ENCODE measurements at regions not wholly inside any gene's neighbourhood (a gene's known extent, or its start where the extent isn't known, plus 50 kb on each side); places are given as distances from the start of the nearest gene placed in this dataset.
A peak's percentile ranks its signal among the peaks of the same experiment; 100 is the strongest.

GRCh38 chr12:13504736-13505135 is 308.2 kb downstream of the EMP1 start:
- H3K4me1 ChIP-seq (ENCODE audit: insufficient read depth, low read length) = peaks cover 34% of the 10 kb centered on the region
- H3K27me3 ChIP-seq (ENCODE audit: insufficient read depth, low read length) = peaks cover 1% of the 10 kb centered on the region
- H2AFZ ChIP-seq (ENCODE audit: low read depth, low read length) = peak overlapping the region; percentile 38
- no peaks in the 10 kb centered on the region for H3K9me3 ChIP-seq (ENCODE audit: low read length)
- H3K36me3 ChIP-seq (ENCODE audit: insufficient read depth, low read length) = no peaks in the 10 kb centered on the region
- H3K4me3 ChIP-seq (ENCODE audit: low read length) = no peak overlapping the region

GRCh38 chr12:13504074-13504473 is 307.5 kb downstream of the EMP1 start:
- Histone ChIP-seq H3K4me3 (ENCODE audit: low read length) (no peak overlapping the region), H3K36me3 (ENCODE audit: insufficient read depth, low read length) (no peaks in the 10 kb centered on the region), H3K27me3 (ENCODE audit: insufficient read depth, low read length) (peaks cover 3% of the 10 kb centered on the region), H3K4me1 (ENCODE audit: insufficient read depth, low read length) (peaks cover 34% of the 10 kb centered on the region), H3K9me3 (ENCODE audit: low read length) (no peaks in the 10 kb centered on the region), H2AFZ (ENCODE audit: low read depth, low read length) (peak overlapping the region; percentile 38)

DNA sequence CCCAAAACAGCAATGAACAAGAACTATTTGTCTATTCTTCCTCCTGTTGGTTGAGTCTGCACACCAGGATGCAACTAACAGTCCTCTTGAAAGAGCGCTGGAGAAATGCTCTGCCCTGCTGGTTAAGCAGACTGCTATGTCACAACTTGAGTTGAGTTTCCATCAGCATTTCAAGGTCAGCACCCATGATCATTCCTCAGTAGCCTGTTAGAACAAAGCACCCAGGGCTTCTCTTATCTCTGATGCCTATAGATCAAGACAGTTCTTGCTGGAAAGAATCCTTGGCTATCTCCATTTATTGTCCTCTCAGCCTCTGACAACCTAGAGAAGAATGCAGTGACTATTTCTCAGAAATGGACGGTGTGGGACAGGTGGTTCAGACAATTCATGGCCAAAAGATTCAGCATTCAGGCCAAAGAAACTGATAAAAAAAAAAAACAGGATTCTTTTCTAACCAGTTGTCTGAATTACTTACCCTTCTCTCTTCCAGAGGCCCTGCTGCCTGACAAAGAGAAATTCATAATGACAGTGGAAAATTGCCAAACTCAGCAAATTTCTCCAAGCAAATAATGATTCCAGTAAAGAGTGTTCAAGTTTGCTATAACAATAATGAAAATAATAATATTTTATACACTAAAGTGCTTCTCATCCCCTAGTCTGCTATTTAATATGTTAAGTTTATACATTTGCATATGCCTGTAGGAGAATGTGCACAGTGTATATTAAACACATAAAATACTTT is 306.7 kb downstream of the EMP1 start:
- Histone ChIP-seq H3K27me3 (ENCODE audit: insufficient read depth, low read length) (peaks cover 3% of the 10 kb centered on the region), H3K9me3 (ENCODE audit: low read length) (no peaks in the 10 kb centered on the region), H3K36me3 (ENCODE audit: insufficient read depth, low read length) (no peaks in the 10 kb centered on the region), H3K4me1 (ENCODE audit: insufficient read depth, low read length) (peaks cover 34% of the 10 kb centered on the region), H2AFZ (ENCODE audit: low read depth, low read length) (no peak overlapping the region), H3K4me3 (ENCODE audit: low read length) (no peak overlapping the region)

- H3K4me1 ChIP-seq (ENCODE audit: insufficient read depth, low read length) = peaks cover 10% of the 10 kb centered on the region
- no peaks in the 10 kb centered on the region for H3K36me3 ChIP-seq (ENCODE audit: insufficient read depth, low read length)
Measured at GRCh38 chr12:13499008-13499407, 302.5 kb downstream of the EMP1 start.

DNA sequence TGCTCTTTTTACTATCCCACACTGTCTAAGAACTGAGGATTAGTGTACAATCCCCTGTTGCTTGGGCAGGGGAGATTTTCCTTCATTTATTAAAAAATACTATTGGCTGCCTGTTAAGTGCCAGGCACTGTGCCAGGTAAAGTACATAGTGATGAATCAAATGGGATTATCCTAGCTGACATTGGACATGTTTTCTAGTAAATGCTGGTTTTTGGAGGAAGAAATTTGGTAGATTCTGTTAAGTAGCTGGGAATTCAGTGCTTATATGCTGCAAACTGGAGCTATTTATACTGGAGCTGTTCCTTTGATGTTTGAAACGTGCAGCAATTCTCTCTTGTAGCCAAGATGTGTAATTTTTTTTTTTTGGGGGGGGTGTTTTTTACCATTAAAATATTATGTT is 299.6 kb downstream of the EMP1 start:
- Histone ChIP-seq H2AFZ (ENCODE audit: low read depth, low read length) (no peak overlapping the region), H3K4me1 (ENCODE audit: insufficient read depth, low read length) (no peaks in the 10 kb centered on the region), H3K27me3 (ENCODE audit: insufficient read depth, low read length) (peaks cover 5% of the 10 kb centered on the region), H3K4me3 (ENCODE audit: low read length) (no peak overlapping the region), H3K9me3 (ENCODE audit: low read length) (peaks cover 1% of the 10 kb centered on the region), H3K36me3 (ENCODE audit: insufficient read depth, low read length) (no peaks in the 10 kb centered on the region)

More at GRCh38 chr12:13499008-13499407, 302.5 kb downstream of the EMP1 start:
- H3K9me3 ChIP-seq (ENCODE audit: low read length) = no peaks in the 10 kb centered on the region
- H2AFZ ChIP-seq (ENCODE audit: low read depth, low read length) = no peak overlapping the region
- H3K27me3 ChIP-seq (ENCODE audit: insufficient read depth, low read length) = peaks cover 3% of the 10 kb centered on the region
- no peak overlapping the region for H3K4me3 ChIP-seq (ENCODE audit: low read length)

GRCh38 chr12:13489246-13489645 is 292.7 kb downstream of the EMP1 start:
- peaks cover 1% of the 10 kb centered on the region for H3K9me3 ChIP-seq (ENCODE audit: low read length)
- no peaks in the 10 kb centered on the region for H3K4me1 ChIP-seq (ENCODE audit: insufficient read depth, low read length)
- no peaks in the 10 kb centered on the region for H3K36me3 ChIP-seq (ENCODE audit: insufficient read depth, low read length)
- peaks cover 2% of the 10 kb centered on the region for H3K27me3 ChIP-seq (ENCODE audit: insufficient read depth, low read length)
- no peak overlapping the region for H3K4me3 ChIP-seq (ENCODE audit: low read length)
- H2AFZ ChIP-seq (ENCODE audit: low read depth, low read length) = no peak overlapping the region

DNA sequence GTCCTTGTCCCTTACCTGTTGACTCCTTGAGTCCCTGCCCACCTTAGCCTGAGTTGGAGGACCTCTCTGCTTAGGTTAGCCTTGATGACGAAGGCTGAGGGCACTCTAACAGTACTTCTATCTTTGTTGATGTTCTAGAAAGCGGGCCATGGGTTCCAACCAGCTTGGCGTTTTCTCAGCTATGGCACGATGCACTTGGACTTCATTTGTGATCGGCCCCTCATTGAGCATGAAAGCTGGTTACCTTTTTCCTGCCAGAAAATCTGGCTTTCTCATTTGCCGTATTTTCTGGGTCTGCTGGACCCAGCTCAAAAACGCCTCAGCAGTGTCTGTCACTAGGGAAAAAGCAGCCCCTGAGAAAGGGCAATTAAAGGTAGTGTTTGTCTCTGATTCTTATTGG is 290.8 kb downstream of the EMP1 start:
- Histone ChIP-seq H3K36me3 (ENCODE audit: insufficient read depth, low read length) (no peaks in the 10 kb centered on the region), H2AFZ (ENCODE audit: low read depth, low read length) (no peak overlapping the region), H3K9me3 (ENCODE audit: low read length) (peaks cover 1% of the 10 kb centered on the region), H3K4me1 (ENCODE audit: insufficient read depth, low read length) (no peaks in the 10 kb centered on the region), H3K27me3 (ENCODE audit: insufficient read depth, low read length) (peaks cover 2% of the 10 kb centered on the region), H3K4me3 (ENCODE audit: low read length) (no peak overlapping the region)

DNA sequence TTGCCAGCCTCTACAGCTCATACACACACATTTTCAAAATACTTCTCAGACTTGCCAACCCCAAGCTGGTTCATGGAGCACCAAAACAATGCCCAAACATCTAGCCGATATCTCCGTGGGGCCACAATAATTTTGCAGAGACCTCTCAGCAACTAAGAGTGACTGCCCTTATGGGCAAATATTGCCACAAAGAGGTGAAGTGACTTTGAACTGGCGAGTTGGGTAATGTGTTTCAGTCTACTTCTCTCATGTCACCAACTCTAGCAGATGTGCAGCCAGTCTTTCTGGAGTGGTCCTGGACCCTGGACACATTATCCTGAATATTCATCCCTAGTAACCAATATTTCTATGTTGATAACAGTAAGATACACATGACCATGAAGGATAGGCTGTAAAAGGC is 290.3 kb downstream of the EMP1 start:
- Histone ChIP-seq H3K4me3 (ENCODE audit: low read length) (no peak overlapping the region), H2AFZ (ENCODE audit: low read depth, low read length) (no peak overlapping the region), H3K9me3 (ENCODE audit: low read length) (peaks cover 1% of the 10 kb centered on the region)

GRCh38 chr12:13478650-13479181 is 282.2 kb downstream of the EMP1 start:
- Histone ChIP-seq H3K4me3 (ENCODE audit: low read length) (no peak overlapping the region), H3K36me3 (ENCODE audit: insufficient read depth, low read length) (no peaks in the 10 kb centered on the region), H2AFZ (ENCODE audit: low read depth, low read length) (no peak overlapping the region), H3K4me1 (ENCODE audit: insufficient read depth, low read length) (peaks cover 3% of the 10 kb centered on the region), H3K27me3 (ENCODE audit: insufficient read depth, low read length) (peaks cover 2% of the 10 kb centered on the region), H3K9me3 (ENCODE audit: low read length) (no peaks in the 10 kb centered on the region)

More for the DNA sequence above, 290.3 kb downstream of the EMP1 start:
- Histone ChIP-seq H3K27me3 (ENCODE audit: insufficient read depth, low read length) (peaks cover 2% of the 10 kb centered on the region), H3K4me1 (ENCODE audit: insufficient read depth, low read length) (no peaks in the 10 kb centered on the region), H3K36me3 (ENCODE audit: insufficient read depth, low read length) (no peaks in the 10 kb centered on the region)

DNA sequence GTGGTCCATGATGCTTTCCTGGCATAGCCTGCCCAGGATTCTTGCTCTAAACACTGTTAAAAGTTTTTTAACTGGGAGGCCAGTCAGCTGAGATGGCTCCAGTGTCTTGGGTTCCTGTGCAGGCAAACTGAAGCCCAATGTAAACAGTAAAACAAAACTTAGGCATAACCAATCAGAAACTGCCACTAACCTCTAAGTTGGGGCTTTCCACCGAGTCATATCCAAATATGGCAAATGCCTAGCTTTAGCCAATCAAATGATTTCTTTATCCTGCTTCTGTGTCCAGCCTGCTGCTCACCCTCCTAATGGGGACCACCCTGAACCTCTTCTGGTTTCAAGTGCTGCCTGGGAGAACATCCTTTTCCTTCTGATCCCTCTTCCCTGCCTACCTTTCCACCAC is 277.9 kb downstream of the EMP1 start:
- Histone ChIP-seq H3K36me3 (ENCODE audit: insufficient read depth, low read length) (no peaks in the 10 kb centered on the region), H3K27me3 (ENCODE audit: insufficient read depth, low read length) (peaks cover 2% of the 10 kb centered on the region), H2AFZ (ENCODE audit: low read depth, low read length) (no peak overlapping the region), H3K4me1 (ENCODE audit: insufficient read depth, low read length) (peaks cover 3% of the 10 kb centered on the region), H3K9me3 (ENCODE audit: low read length) (no peaks in the 10 kb centered on the region), H3K4me3 (ENCODE audit: low read length) (no peak overlapping the region)

DNA sequence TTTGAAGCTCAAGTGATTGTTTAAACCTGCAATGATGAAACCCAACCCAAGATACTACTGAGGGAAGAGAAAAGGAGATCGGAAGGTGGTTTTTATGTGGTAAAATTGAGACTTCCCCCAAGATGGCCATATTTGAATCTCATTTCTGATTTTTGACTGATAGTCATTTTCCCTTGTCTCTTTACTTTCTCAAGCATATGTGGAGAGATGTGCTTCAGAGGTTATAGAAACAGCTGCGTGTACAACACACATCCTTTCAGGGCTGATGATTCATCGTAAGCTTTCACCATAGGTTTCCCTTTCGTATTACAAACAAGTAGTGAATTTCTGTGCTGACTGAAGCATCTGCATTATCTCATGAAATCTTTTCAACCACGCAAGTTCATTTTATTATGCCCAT is 276.2 kb downstream of the EMP1 start:
- Histone ChIP-seq H3K36me3 (ENCODE audit: insufficient read depth, low read length) (no peaks in the 10 kb centered on the region), H2AFZ (ENCODE audit: low read depth, low read length) (no peak overlapping the region), H3K4me1 (ENCODE audit: insufficient read depth, low read length) (peaks cover 3% of the 10 kb centered on the region)

DNA sequence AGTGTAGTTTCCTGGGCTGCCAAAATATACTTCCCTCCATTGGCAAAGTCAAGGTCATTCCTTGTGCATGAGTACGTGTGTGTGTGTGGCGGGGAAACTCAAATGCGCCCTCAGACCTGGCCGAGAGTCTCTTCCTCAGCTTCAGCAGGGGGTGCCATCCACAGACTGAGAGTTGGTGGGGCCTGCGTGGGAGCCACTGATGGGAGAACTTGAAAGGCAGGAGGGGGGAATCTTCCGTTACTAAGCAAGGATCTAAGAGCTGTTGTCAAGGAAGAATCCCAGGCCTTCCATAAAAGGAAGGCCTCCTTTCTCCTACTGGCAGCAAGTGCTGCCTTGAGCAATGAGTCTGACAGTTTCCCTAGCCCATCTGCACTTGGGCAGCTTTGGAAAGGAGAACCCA is 274.9 kb downstream of the EMP1 start:
- Histone ChIP-seq H3K4me3 (ENCODE audit: low read length) (no peak overlapping the region), H3K4me1 (ENCODE audit: insufficient read depth, low read length) (peaks cover 3% of the 10 kb centered on the region), H2AFZ (ENCODE audit: low read depth, low read length) (no peak overlapping the region), H3K9me3 (ENCODE audit: low read length) (no peaks in the 10 kb centered on the region), H3K27me3 (ENCODE audit: insufficient read depth, low read length) (no peaks in the 10 kb centered on the region), H3K36me3 (ENCODE audit: insufficient read depth, low read length) (no peaks in the 10 kb centered on the region)

More for the DNA sequence above, 276.2 kb downstream of the EMP1 start:
- no peaks in the 10 kb centered on the region for H3K9me3 ChIP-seq (ENCODE audit: low read length)
- no peak overlapping the region for H3K4me3 ChIP-seq (ENCODE audit: low read length)
- H3K27me3 ChIP-seq (ENCODE audit: insufficient read depth, low read length) = no peaks in the 10 kb centered on the region

DNA sequence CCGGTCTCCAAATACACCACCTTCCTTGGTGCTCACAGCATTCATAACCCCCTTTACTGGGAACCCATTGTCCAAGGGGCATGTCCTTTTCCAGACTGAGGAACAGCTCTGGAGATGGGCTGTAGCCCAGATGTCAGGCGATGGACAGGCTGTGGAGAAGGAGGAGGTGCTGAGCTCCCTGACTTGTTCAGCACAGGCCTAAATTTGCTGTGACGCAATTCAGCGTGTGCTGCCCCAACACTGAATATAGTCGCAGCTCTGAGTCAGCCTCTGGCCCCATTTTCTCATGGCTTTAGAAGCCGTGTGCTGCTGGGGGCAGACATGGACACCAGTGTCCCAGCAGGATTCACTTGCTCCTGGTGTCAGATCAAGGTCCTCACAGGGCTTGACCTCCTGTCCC is 269.1 kb downstream of the EMP1 start:
- no peak overlapping the region for H2AFZ ChIP-seq (ENCODE audit: low read depth, low read length)
- H3K36me3 ChIP-seq (ENCODE audit: insufficient read depth, low read length) = no peaks in the 10 kb centered on the region
- peaks cover 6% of the 10 kb centered on the region for H3K27me3 ChIP-seq (ENCODE audit: insufficient read depth, low read length)
- H3K9me3 ChIP-seq (ENCODE audit: low read length) = no peaks in the 10 kb centered on the region
- no peaks in the 10 kb centered on the region for H3K4me1 ChIP-seq (ENCODE audit: insufficient read depth, low read length)
- H3K4me3 ChIP-seq (ENCODE audit: low read length) = no peak overlapping the region

DNA sequence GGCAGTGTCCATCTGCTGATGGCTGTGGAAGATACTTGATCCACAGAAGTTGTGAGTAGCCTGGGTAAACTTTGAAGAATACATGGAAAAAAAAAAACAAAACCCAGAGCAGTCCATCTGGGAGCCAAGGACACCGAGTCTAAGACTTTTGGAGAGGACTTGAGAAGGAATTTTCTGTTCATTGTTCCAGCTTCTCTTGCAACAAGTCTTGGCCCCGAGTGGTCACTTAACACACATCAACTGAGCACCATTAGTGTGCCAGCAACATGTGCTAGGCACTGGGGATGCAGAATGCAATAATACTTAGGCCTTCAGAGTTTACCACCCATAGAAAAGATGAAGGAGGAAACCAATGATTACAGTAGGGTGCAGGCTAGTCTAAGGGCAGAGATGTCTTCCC is 266.7 kb downstream of the EMP1 start:
- Histone ChIP-seq H3K36me3 (ENCODE audit: insufficient read depth, low read length) (no peaks in the 10 kb centered on the region), H3K9me3 (ENCODE audit: low read length) (no peaks in the 10 kb centered on the region), H3K4me3 (ENCODE audit: low read length) (no peak overlapping the region), H2AFZ (ENCODE audit: low read depth, low read length) (no peak overlapping the region), H3K27me3 (ENCODE audit: insufficient read depth, low read length) (peaks cover 6% of the 10 kb centered on the region), H3K4me1 (ENCODE audit: insufficient read depth, low read length) (no peaks in the 10 kb centered on the region)

Data from neuron (in vitro differentiated cells).